GDM1 (cell line): ENCODE measurements at regions not wholly inside any gene's neighbourhood (a gene's known extent, or its start where the extent isn't known, plus 50 kb on each side); places are given as distances from the start of the nearest gene placed in this dataset.

Experiments used
- DNase-seq: peaks from one replicate; lab custom pipeline; 2025; lab: John Stamatoyannopoulos, UW

- no peak for DNase-seq
These were observed 1508.3 kb downstream of the TBC1D22A start for GRCh38 chr22:48270731-48271130.

GRCh38 chr22:48268771-48269552, 1506.5 kb downstream of the TBC1D22A start:
- DNase-seq = no peak

GRCh38 chr22:48268293-48268692, 1505.8 kb downstream of the TBC1D22A start:
- DNase-seq = no peak

- no peak for DNase-seq
These were observed 1505.2 kb downstream of the TBC1D22A start for GRCh38 chr22:48267681-48268080.

- no peak for DNase-seq
These were observed 1502.7 kb downstream of the TBC1D22A start for GRCh38 chr22:48265000-48265625.

- no peak for DNase-seq
These were observed 1502.1 kb downstream of the TBC1D22A start for GRCh38 chr22:48264586-48264985.

GRCh38 chr22:48263791-48264351, 1501.4 kb downstream of the TBC1D22A start:
- DNase-seq = no peak

- no peak for DNase-seq
These were observed 1500.9 kb downstream of the TBC1D22A start for GRCh38 chr22:48263431-48263765.

- DNase-seq = no peak
These were observed 1500.4 kb downstream of the TBC1D22A start for GRCh38 chr22:48262596-48263430.

- DNase-seq = no peak
These were observed 1499.3 kb downstream of the TBC1D22A start for GRCh38 chr22:48261706-48262105.

- DNase-seq = no peak
These were observed 1498.7 kb downstream of the TBC1D22A start for GRCh38 chr22:48261048-48261621.

- DNase-seq = no peak
These were observed 1497.7 kb downstream of the TBC1D22A start for GRCh38 chr22:48259991-48260670.

GRCh38 chr22:48258811-48259210, 1496.4 kb downstream of the TBC1D22A start:
- DNase-seq = no peak

GRCh38 chr22:48258064-48258701, 1495.7 kb downstream of the TBC1D22A start:
- DNase-seq = no peak

- DNase-seq = no peak
These were observed 1495.2 kb downstream of the TBC1D22A start for GRCh38 chr22:48257685-48258055.

- no peak for DNase-seq
These were observed 1494.6 kb downstream of the TBC1D22A start for GRCh38 chr22:48256776-48257684.

- no peak for DNase-seq
These were observed 1493.7 kb downstream of the TBC1D22A start for GRCh38 chr22:48256041-48256739.

- DNase-seq = no peak
These were observed 1491.9 kb downstream of the TBC1D22A start for GRCh38 chr22:48254311-48254873.

GRCh38 chr22:48253573-48253972, 1491.1 kb downstream of the TBC1D22A start:
- no peak for DNase-seq
